ENCODE measurements at regions not wholly inside any gene's neighbourhood (a gene's known extent, or its start where the extent isn't known, plus 50 kb on each side); places are given as distances from the start of the nearest gene placed in this dataset.

GRCh38 chr1:56148326-56149193 lies 430.8 kb downstream of the PLPP3 start:
- 37% methylated on average over 6 of the region's 6 CpGs for WGBS (ENCODE audit: low lambda C conversion rate)
- TF ChIP-seq ZNF550 (CRISPR knock-in tag; IDR thresholded peaks at IDR 0.05; ENCODE audit: borderline replicate concordance) (no peak), KDM2A (CRISPR knock-in tag; IDR thresholded peaks at IDR 0.05; ENCODE audit: borderline replicate concordance, low read depth) (no peak), PRMT3 (CRISPR knock-in tag; IDR thresholded peaks at IDR 0.05; ENCODE audit: borderline replicate concordance, low read depth) (no peak), STAG1 (CRISPR knock-in tag; IDR thresholded peaks at IDR 0.05) (peak; percentile 29; the same call in 1 of the 2 replicates), U2AF1 (optimal IDR thresholded peaks at IDR 0.05; ENCODE audit: low read depth, low read length) (no peak), ZMYM3 (CRISPR knock-in tag; IDR thresholded peaks at IDR 0.05) (no peak)
- TF ChIP-seq, protein P1, sequence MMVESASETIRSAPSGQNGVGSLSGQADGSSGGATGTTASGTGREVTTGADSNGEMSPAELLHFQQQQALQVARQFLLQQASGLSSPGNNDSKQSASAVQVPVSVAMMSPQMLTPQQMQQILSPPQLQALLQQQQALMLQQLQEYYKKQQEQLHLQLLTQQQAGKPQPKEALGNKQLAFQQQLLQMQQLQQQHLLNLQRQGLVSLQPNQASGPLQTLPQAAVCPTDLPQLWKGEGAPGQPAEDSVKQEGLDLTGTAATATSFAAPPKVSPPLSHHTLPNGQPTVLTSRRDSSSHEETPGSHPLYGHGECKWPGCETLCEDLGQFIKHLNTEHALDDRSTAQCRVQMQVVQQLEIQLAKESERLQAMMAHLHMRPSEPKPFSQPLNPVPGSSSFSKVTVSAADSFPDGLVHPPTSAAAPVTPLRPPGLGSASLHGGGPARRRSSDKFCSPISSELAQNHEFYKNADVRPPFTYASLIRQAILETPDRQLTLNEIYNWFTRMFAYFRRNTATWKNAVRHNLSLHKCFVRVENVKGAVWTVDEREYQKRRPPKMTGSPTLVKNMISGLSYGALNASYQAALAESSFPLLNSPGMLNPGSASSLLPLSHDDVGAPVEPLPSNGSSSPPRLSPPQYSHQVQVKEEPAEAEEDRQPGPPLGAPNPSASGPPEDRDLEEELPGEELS (CRISPR knock-in tag; IDR thresholded peaks at IDR 0.05): no peak
- TF ChIP-seq, protein P2, sequence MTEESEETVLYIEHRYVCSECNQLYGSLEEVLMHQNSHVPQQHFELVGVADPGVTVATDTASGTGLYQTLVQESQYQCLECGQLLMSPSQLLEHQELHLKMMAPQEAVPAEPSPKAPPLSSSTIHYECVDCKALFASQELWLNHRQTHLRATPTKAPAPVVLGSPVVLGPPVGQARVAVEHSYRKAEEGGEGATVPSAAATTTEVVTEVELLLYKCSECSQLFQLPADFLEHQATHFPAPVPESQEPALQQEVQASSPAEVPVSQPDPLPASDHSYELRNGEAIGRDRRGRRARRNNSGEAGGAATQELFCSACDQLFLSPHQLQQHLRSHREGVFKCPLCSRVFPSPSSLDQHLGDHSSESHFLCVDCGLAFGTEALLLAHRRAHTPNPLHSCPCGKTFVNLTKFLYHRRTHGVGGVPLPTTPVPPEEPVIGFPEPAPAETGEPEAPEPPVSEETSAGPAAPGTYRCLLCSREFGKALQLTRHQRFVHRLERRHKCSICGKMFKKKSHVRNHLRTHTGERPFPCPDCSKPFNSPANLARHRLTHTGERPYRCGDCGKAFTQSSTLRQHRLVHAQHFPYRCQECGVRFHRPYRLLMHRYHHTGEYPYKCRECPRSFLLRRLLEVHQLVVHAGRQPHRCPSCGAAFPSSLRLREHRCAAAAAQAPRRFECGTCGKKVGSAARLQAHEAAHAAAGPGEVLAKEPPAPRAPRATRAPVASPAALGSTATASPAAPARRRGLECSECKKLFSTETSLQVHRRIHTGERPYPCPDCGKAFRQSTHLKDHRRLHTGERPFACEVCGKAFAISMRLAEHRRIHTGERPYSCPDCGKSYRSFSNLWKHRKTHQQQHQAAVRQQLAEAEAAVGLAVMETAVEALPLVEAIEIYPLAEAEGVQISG (CRISPR knock-in tag; IDR thresholded peaks at IDR 0.05): peak; percentile 79; the same call in 1 of the 2 replicates
- TF ChIP-seq, protein P3, sequence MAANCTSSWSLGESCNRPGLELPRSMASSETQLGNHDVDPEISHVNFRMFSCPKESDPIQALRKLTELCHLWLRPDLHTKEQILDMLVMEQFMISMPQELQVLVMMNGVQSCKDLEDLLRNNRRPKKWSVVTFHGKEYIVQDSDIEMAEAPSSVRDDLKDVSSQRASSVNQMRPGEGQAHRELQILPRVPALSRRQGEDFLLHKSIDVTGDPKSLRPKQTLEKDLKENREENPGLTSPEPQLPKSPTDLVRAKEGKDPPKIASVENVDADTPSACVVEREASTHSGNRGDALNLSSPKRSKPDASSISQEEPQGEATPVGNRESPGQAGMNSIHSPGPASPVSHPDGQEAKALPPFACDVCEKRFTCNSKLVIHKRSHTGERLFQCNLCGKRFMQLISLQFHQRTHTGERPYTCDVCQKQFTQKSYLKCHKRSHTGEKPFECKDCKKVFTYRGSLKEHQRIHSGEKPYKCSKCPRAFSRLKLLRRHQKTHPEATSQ (CRISPR knock-in tag; IDR thresholded peaks at IDR 0.05; ENCODE audit: borderline replicate concordance): no peak
- TF ChIP-seq, protein P4, sequence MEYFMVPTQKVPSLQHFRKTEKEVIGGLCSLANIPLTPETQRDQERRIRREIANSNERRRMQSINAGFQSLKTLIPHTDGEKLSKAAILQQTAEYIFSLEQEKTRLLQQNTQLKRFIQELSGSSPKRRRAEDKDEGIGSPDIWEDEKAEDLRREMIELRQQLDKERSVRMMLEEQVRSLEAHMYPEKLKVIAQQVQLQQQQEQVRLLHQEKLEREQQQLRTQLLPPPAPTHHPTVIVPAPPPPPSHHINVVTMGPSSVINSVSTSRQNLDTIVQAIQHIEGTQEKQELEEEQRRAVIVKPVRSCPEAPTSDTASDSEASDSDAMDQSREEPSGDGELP (IDR thresholded peaks at IDR 0.05; ENCODE audit: borderline replicate concordance, low read depth): no peak
- TF ChIP-seq, protein P5, sequence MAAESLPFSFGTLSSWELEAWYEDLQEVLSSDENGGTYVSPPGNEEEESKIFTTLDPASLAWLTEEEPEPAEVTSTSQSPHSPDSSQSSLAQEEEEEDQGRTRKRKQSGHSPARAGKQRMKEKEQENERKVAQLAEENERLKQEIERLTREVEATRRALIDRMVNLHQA (CRISPR knock-in tag; IDR thresholded peaks at IDR 0.05): no peak
- intact Hi-C loops (cut with micrococcal nuclease; ENCODE audit: unreplicated experiment) (no loop called here), in situ Hi-C loops (cut with HindIII; ENCODE audit: extremely low pct_ligation_motif_present, low pct_unique_long_range_greater_than_20kb) (no loop called here)
- no peaks in the 10 kb centered on the region for H3K9me3 ChIP-seq (ENCODE audit: low read length)
- no peak overlapping the region for H3K4me3 ChIP-seq (replicated peaks in 1 of 3; ENCODE audit: insufficient read depth in 1 of 3, low read depth in 2 of 3, low read length in 3 of 3)
- no peaks in the 10 kb centered on the region for H4K20me1 ChIP-seq (ENCODE audit: insufficient read depth, low read length)
- no peak overlapping the region for H3K9ac ChIP-seq (ENCODE audit: insufficient read depth, low read depth, low read length)
- POLR2A ChIA-PET: no interaction called here
- no peak for ATAC-seq
- H3K27ac ChIP-seq (ENCODE audit: extremely low read length, insufficient read depth, low read length): no peak overlapping the region
- H3K4me2 ChIP-seq (ENCODE audit: low read depth, low read length): no peak overlapping the region
- no peak for DNase-seq (ENCODE audit: low spot score)
- no TSS peak for BruUV-seq (replicated peaks)
- H3K4me1 ChIP-seq (ENCODE audit: insufficient read depth, low read length): no peaks in the 10 kb centered on the region
- CTCF ChIA-PET (ENCODE audit: low intra/inter-chr PET ratio, low total read pairs): no interaction called here
- no peaks in the 10 kb centered on the region for H3K36me3 ChIP-seq (replicated peaks in 1 of 2; ENCODE audit: control insufficient read depth in 1 of 2, insufficient read depth in 2 of 2, low read length in 2 of 2)
- FAIRE-seq: no peak
- no peak overlapping the region for H2AFZ ChIP-seq (ENCODE audit: low read length)
- H3K27me3 ChIP-seq (ENCODE audit: control insufficient read depth in 1 of 2, insufficient read depth in 2 of 2, low read length in 2 of 2): no peaks in the 10 kb centered on the region
- H3K79me2 ChIP-seq (ENCODE audit: insufficient read depth, low read length): no peaks in the 10 kb centered on the region
